Type B pancreatic cell (in vitro differentiated cells): ENCODE measurements at regions not wholly inside any gene's neighbourhood (a gene's known extent, or its start where the extent isn't known, plus 50 kb on each side); places are given as distances from the start of the nearest gene placed in this dataset.

ENCODE experiments used
- DNase-seq: peaks from one replicate; pipeline ENCODE4 v3.0.0; 2021; ENCODE audit warnings: mixed read lengths; ENCODE audit not compliant: unreplicated experiment; ENCODE audit errors: extremely low spot score
- H3K27ac Mint-ChIP-seq: 2 replicates; pipeline ENCODE4 v1.8.0; 2021; ENCODE audit warnings: mild to moderate bottlenecking, mixed read lengths
- H3K27me3 Mint-ChIP-seq: 2 replicates; pipeline ENCODE4 v1.8.0; 2021; ENCODE audit warnings: mixed read lengths
- H3K36me3 Mint-ChIP-seq: 2 replicates; pipeline ENCODE4 v1.8.0; 2021; ENCODE audit warnings: mixed read lengths
- H3K4me1 Mint-ChIP-seq: one replicate; pipeline ENCODE4 v1.8.0; 2021; ENCODE audit warnings: mixed read lengths; ENCODE audit not compliant: unreplicated experiment
- H3K4me3 Mint-ChIP-seq: 2 replicates; pipeline ENCODE4 v1.8.0; 2021; ENCODE audit warnings: mild to moderate bottlenecking, mixed read lengths
- H3K9me3 Mint-ChIP-seq: 2 replicates; pipeline ENCODE4 v1.8.0; 2021; ENCODE audit warnings: mixed read lengths
- TF ChIP-seq, protein P1 (sequence below): fragments of 200-600 bp; sonication (generic); conservative IDR thresholded peaks from 2 replicates; pipeline ENCODE4 v1.5.0; 2021; ENCODE audit warnings: antibody characterized with exemption, mild to moderate bottlenecking

DNA sequence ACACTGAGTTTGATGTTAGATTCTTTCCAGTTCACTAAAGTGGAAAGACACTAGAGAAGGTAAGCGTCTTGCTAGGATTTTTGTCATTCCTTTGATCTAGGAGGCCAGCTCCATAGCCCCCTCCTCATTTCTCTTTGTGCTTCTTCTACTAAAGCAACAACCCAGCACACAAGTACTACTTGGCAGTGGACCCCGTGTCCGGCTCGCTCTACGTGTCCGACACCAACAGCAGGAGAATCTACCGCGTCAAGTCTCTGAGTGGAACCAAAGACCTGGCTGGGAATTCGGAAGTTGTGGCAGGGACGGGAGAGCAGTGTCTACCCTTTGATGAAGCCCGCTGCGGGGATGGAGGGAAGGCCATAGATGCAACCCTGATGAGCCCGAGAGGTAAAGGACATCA is 76.6 kb upstream of the WWC1 start:
- H3K27ac Mint-ChIP-seq, result no peak overlapping the region
- no peaks in the 10 kb centered on the region for H3K27me3 Mint-ChIP-seq
- H3K4me3 Mint-ChIP-seq, result no peak overlapping the region
- DNase-seq, result no peak
- TF ChIP-seq, protein P1, sequence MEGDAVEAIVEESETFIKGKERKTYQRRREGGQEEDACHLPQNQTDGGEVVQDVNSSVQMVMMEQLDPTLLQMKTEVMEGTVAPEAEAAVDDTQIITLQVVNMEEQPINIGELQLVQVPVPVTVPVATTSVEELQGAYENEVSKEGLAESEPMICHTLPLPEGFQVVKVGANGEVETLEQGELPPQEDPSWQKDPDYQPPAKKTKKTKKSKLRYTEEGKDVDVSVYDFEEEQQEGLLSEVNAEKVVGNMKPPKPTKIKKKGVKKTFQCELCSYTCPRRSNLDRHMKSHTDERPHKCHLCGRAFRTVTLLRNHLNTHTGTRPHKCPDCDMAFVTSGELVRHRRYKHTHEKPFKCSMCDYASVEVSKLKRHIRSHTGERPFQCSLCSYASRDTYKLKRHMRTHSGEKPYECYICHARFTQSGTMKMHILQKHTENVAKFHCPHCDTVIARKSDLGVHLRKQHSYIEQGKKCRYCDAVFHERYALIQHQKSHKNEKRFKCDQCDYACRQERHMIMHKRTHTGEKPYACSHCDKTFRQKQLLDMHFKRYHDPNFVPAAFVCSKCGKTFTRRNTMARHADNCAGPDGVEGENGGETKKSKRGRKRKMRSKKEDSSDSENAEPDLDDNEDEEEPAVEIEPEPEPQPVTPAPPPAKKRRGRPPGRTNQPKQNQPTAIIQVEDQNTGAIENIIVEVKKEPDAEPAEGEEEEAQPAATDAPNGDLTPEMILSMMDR, result no peak
- peaks cover 21% of the 10 kb centered on the region for H3K4me1 Mint-ChIP-seq
- H3K9me3 Mint-ChIP-seq, result no peaks in the 10 kb centered on the region
- H3K36me3 Mint-ChIP-seq, result peaks cover 12% of the 10 kb centered on the region

DNA sequence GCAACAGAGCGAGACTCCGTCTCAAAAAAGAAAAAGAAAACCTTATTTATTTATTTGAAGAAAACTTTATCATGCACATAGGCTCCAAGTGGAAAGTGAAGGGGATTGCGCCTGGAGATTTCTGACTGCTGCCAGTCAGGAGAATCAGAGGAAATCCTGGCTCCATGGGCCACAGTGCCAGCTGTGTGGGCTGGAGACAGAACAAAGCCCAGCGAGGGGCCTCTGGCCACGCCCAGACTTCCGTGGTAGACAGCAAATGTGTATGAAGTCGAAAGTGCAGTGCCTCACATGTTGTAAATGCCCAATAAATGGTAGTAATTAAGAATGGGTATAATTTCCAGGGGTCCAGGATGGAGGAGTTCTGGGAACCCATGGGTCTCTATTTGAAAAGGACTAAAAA is 75.8 kb upstream of the WWC1 start:
- DNase-seq, result no peak
- H3K4me3 Mint-ChIP-seq, result no peak overlapping the region
- no peaks in the 10 kb centered on the region for H3K9me3 Mint-ChIP-seq
- H3K36me3 Mint-ChIP-seq, result peaks cover 12% of the 10 kb centered on the region
- TF ChIP-seq, protein P1, result no peak
- no peak overlapping the region for H3K27ac Mint-ChIP-seq
- no peaks in the 10 kb centered on the region for H3K27me3 Mint-ChIP-seq
- peaks cover 17% of the 10 kb centered on the region for H3K4me1 Mint-ChIP-seq

DNA sequence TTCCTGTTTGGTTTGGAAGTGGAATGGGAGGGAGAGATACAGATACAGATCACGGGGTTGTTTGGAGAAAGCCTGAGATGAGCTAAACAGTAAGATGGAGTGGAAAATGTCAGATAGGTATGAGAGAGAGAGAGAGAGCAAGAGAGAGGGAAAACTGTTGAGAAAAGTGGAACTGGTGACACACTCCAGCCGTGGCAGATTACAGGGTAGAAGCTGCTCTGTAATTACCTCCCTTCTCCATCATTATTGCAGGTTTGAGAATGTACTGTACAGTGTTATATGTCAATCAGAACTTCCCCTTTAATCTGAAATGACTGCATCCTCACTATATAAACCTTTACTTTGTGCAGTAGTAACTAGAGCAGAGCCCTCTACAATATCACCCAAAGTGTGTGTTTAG is 74.5 kb upstream of the WWC1 start:
- TF ChIP-seq, protein P1, result no peak
- Mint-ChIP-seq H3K4me3 (no peak overlapping the region), H3K9me3 (no peaks in the 10 kb centered on the region), H3K27ac (no peak overlapping the region), H3K4me1 (peaks cover 17% of the 10 kb centered on the region), H3K27me3 (no peaks in the 10 kb centered on the region), H3K36me3 (peaks cover 12% of the 10 kb centered on the region)
- no peak for DNase-seq

DNA sequence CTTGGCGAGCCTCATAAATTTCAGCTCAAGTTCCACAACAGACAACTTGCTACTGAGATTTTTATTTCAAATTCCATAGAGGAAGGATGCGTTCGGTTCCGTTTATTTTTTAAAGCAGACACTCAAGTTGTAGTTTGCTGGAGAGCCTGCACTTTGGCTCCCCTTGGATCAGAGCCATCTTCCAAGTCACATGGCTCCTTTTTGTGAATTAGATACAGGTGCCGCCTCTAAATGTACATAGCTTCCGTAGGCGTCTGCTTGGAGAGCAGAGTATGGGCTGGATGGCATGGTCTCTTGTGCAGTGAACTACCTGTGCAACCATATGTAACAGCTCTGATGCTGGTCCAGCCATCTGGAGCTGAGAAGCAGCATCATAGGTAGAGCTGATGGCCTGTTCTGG is 73.9 kb upstream of the WWC1 start:
- TF ChIP-seq, protein P1, result no peak
- Mint-ChIP-seq H3K36me3 (peaks cover 12% of the 10 kb centered on the region), H3K9me3 (no peaks in the 10 kb centered on the region), H3K27me3 (peaks cover under 1% of the 10 kb centered on the region), H3K4me1 (peaks cover 17% of the 10 kb centered on the region), H3K4me3 (no peak overlapping the region), H3K27ac (no peak overlapping the region)
- DNase-seq, result no peak

DNA sequence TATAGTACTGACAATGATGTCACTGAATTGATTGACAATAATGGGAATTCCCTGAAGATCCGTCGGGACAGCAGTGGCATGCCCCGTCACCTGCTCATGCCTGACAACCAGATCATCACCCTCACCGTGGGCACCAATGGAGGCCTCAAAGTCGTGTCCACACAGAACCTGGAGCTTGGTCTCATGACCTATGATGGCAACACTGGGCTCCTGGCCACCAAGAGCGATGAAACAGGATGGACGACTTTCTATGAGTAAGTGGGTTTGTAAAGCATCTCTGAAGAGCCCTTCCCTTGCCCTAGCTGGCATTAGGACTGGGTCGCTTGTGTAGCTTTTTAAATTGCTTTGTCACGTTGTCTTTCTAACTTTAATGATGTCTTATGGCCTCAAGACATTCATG is 72.7 kb upstream of the WWC1 start:
- peaks cover 17% of the 10 kb centered on the region for H3K4me1 Mint-ChIP-seq
- DNase-seq, result no peak
- no peak overlapping the region for H3K27ac Mint-ChIP-seq
- H3K9me3 Mint-ChIP-seq, result no peaks in the 10 kb centered on the region
- peaks cover 5% of the 10 kb centered on the region for H3K27me3 Mint-ChIP-seq
- no peak overlapping the region for H3K4me3 Mint-ChIP-seq
- TF ChIP-seq, protein P1, result no peak
- peaks cover 12% of the 10 kb centered on the region for H3K36me3 Mint-ChIP-seq
